Fibroblast of pulmonary artery (primary cell): ENCODE measurements at regions not wholly inside any gene's neighbourhood (a gene's known extent, or its start where the extent isn't known, plus 50 kb on each side); places are given as distances from the start of the nearest gene placed in this dataset.
"Not testable (repeated sequence)": the region's sequence is repeated elsewhere in the genome, so short reads cannot be mapped to it uniquely, and the experiment has no call there.

Source experiments
- DNase-seq: peaks from one replicate; pipeline ENCODE4 v3.0.0-alpha.2; 2010; ENCODE audit warnings: low read depth
- H3K4me3 ChIP-seq: replicated peaks from 2 replicates; pipeline ENCODE4 v1.5.1; 2011; ENCODE audit warnings: low read depth, mild to moderate bottlenecking, control low read depth, low read length, moderate library complexity
- TF ChIP-seq, protein P1 (sequence below): IDR thresholded peaks from 2 replicates; pipeline ENCODE4 v1.5.1; 2011; ENCODE audit warnings: mild to moderate bottlenecking, control low read depth, low read length, inconsistent platforms; ENCODE audit errors: missing control alignments

DNA sequence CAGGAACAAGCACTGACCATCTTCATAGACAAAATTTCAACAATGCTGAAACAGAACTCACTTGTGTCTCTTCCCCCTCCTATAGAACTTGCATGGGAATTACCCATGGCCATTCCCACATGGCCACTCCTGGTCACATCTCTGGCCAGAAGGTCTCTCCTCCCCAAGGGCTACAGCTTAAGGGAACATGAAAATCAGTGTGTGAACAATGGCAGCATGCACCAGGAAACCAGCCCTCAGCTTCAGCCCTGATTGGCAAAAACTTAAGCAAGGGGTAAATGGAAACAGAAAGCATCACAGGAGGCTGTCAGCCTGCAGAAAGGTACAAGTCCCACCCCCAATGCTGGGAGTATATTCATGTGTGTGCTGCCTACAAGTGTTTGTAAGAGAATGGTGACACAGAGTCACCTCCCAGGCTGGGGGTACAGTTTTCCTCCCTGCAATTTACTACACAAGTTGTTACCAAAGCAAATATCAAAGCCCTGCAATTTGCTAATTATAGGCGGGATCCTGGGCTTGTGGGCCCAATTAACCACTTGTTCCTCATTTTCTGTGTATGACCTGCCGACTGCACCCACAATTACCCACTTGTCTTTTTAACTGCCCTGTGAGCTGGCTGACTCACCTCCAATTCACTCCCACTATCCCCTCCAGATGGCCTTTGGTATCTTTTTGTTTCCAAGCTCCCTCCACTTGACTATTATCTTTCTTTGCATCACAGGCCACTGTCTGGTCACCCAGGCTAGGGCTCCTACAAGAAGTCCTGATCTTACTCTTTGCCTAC, 84.4 kb upstream of the HES1 start:
- TF ChIP-seq, protein P1, sequence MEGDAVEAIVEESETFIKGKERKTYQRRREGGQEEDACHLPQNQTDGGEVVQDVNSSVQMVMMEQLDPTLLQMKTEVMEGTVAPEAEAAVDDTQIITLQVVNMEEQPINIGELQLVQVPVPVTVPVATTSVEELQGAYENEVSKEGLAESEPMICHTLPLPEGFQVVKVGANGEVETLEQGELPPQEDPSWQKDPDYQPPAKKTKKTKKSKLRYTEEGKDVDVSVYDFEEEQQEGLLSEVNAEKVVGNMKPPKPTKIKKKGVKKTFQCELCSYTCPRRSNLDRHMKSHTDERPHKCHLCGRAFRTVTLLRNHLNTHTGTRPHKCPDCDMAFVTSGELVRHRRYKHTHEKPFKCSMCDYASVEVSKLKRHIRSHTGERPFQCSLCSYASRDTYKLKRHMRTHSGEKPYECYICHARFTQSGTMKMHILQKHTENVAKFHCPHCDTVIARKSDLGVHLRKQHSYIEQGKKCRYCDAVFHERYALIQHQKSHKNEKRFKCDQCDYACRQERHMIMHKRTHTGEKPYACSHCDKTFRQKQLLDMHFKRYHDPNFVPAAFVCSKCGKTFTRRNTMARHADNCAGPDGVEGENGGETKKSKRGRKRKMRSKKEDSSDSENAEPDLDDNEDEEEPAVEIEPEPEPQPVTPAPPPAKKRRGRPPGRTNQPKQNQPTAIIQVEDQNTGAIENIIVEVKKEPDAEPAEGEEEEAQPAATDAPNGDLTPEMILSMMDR = no peak
- no peak overlapping the region for H3K4me3 ChIP-seq
- DNase-seq = no peak

DNA sequence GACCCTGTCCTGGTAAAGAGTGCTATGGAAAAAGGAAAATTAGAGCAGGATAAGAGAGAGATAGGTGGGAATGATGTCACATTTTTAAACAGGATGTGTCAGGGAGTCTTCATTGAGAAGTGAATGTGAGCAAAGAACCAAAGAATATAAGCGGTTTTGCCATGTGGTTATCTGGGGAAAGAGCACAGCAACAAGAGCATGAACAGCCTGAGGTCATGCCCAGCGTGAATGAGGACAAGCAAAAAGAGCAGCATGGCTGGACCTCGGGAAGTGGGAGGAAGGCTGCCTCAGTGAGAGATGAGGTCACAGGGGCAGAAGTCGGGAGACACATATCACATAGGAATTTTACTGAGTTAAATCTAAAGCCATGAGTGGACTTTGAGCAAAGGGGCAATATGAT, 82.8 kb upstream of the HES1 start:
- no peak for DNase-seq
- TF ChIP-seq, protein P1 = no peak
- no peak overlapping the region for H3K4me3 ChIP-seq

DNA sequence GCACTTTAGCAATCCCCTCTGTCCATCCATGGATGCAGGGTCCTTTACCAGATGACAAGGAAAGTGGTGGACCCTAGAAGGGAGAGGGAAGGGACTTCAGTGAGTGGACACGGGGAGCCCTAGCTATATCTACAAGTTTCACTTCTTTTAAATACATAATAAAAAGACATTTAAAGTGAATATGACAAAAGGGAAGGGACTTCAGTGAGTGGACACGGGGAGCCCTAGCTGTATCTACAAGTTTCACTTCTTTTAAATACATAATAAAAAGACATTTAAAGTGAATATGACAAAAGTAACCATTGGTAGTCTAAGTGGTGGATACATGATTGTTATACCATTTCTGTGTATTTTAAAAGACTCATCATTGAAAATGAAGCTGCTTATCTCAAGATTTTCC, 81.9 kb upstream of the HES1 start:
- no peak for DNase-seq
- TF ChIP-seq, protein P1 = no peak
- H3K4me3 ChIP-seq = no peak overlapping the region

DNA sequence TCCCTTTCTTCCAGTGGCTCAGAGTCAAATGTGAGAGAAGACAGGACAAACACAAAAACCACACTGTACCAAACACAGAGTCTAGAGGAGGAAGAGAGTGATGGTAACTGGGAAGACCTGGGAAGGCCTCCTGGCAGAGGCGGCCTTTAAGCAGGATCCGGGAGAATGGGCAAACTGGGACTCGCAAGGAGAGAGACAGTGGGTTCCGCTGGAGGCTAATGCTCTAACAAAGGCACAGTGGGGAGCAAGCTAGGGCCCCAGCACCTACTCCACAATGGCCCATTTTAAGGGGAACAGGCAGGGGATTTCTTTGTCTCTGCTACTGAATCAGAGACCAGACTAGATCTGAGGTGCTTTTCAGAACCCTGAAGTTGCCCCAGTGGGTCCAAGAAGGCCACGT, 81.4 kb upstream of the HES1 start:
- DNase-seq = no peak
- TF ChIP-seq, protein P1 = no peak
- H3K4me3 ChIP-seq = no peak overlapping the region

DNA sequence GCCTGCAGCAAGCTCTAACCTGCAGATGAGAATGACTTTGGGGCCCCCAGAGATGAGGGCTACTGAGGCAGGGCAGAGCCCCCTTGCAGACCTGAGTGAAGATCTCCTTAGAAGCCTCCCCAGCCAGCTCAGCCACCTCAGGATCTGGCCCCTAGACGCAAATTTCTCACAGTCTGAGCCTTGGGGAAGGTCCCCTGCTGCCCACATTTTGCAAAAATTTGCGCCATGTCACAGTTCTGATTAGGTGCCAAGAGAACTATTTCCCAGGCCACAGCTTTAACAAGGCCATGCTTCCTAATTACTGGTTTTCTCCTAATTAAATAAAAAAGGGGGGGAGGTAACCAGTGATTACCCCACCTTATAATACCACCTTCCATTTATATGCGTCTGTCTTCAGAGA, 81.0 kb upstream of the HES1 start:
- no peak for DNase-seq
- no peak overlapping the region for H3K4me3 ChIP-seq
- TF ChIP-seq, protein P1 = no peak

DNA sequence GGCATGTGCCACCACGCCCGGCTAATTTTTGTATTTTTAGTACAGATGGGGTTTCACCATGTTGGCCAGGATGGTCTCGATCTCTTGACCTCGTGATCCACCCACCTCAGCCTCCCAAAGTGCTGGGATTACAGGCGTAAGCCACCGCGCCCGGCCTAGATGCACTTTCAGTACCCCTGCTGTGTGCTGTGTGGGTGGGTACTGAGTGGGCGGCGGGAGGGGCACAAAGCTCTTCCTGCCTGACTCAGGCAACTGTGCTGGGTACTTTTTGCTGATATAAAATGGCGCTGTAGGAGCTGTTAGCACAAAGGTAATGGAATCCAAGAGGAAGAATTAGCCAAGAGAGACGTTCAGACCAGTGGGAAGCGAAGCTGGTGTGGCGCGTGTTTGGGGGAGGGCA, 79.6 kb upstream of the HES1 start:
- not testable (repeated sequence) for H3K4me3 ChIP-seq, DNase-seq

DNA sequence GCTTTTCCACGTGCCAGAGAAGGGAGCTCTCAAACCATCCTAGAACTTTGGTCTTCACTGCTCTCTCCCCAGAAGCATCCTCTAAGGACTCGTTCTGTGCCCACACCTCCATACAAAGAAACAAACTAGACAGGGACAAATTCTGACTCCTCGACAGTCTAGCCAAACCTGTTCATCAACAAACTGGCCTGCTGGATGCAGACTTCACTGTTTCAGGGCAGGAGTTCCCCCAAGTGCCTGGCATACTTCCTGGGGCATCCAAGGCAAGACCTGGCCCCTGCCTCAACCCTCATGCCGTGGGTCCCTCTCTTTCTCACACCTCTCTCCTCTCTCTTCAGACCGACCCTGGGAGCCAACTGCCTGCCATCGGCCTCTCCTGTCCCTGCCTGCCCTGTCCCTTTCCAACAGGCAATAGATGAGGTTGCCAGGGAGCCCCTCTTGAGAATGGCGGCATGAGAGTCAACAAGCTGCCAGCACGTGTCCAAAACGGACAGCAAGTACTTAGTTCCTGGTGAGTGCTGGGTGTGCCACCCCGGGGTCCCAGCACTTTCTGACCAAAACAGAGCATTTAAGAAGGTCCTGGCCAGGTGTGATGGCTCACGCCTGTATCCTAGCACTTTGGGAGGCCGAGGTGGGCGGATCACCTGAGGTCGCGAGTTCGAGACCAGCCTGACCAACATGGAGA, 79.1 kb upstream of the HES1 start:
- H3K4me3 ChIP-seq = no peak overlapping the region
- TF ChIP-seq, protein P1 = no peak
- DNase-seq = no peak
